IMR-90 (cell line): ENCODE measurements at regions not wholly inside any gene's neighbourhood (a gene's known extent, or its start where the extent isn't known, plus 50 kb on each side); places are given as distances from the start of the nearest gene placed in this dataset.

ENCODE experiments used
- ATAC-seq: fragments of 200-7000 bp; cut with Tn5 transposase; 2 replicates; pipeline ENCODE4 v1.9.1; 2020; ENCODE audit warnings: low read depth, mild to moderate bottlenecking, moderate library complexity
- BruUV-seq: library from RNA; stranded (reverse); fragments of 400-500 nt; replicated peaks from 2 replicates; lab custom pipeline; 2021; lab: Mats Ljungman, UMichigan
- CTCF ChIA-PET: fragments of 300-600 bp; formaldehyde crosslinking; extraction: SDS; loops from one replicate; lab custom pipeline; 2021; ENCODE audit warnings: antibody characterized with exemption; lab: Yijun Ruan, JAX
- POLR2A ChIA-PET: fragments of 300-600 bp; sonication (Branson Sonifier 250); formaldehyde crosslinking; loops from one replicate; lab custom pipeline; 2022; ENCODE audit warnings: antibody characterized with exemption; ENCODE audit not compliant: unreplicated experiment; lab: Charles Lee
- DNase-seq: peaks from one replicate; pipeline ENCODE4 v3.0.0; 2013
- H2AFZ ChIP-seq: replicated peaks from 2 replicates; pipeline ENCODE3; 2013; ENCODE audit warnings: low read length, mild to moderate bottlenecking; ENCODE audit not compliant: poor library complexity
- H2AK5ac ChIP-seq: 2 replicates; pipeline ENCODE4 v1.6.1; 2013; ENCODE audit warnings: low read depth, low read length, inconsistent platforms
- H2AK9ac ChIP-seq: replicated peaks from 2 replicates; pipeline ENCODE3; 2013; ENCODE audit warnings: mild to moderate bottlenecking, low read depth, low read length, moderate library complexity; ENCODE audit not compliant: poor library complexity
- H2BK120ac ChIP-seq: 2 replicates; pipeline ENCODE4 v1.6.1; 2013; ENCODE audit warnings: low read depth, low read length, inconsistent platforms
- H2BK15ac ChIP-seq: 3 replicates; pipeline ENCODE4 v1.6.1; 2013; ENCODE audit warnings: low read depth, low read length, inconsistent platforms
- H2BK20ac ChIP-seq: 2 replicates; pipeline ENCODE4 v1.6.1; 2013; ENCODE audit warnings: low read depth, mild to moderate bottlenecking, inconsistent platforms, low read length, moderate library complexity
- H2BK5ac ChIP-seq: 2 replicates; pipeline ENCODE4 v1.6.1; 2013; ENCODE audit warnings: mild to moderate bottlenecking, low read depth, low read length, inconsistent platforms; ENCODE audit not compliant: poor library complexity, severe bottlenecking
- H3K14ac ChIP-seq: replicated peaks from 2 replicates; pipeline ENCODE4 v1.6.1; 2013; ENCODE audit warnings: low read depth, low read length, inconsistent platforms
- H3K18ac ChIP-seq: 2 replicates; pipeline ENCODE4 v1.6.1; 2013; ENCODE audit warnings: low read depth, low read length, control low read depth
- H3K23ac ChIP-seq: 2 replicates; pipeline ENCODE4 v1.6.1; 2013; ENCODE audit warnings: low read depth, low read length, inconsistent platforms
- H3K27ac ChIP-seq: 2 replicates; pipeline ENCODE4 v1.5.1; 2013; ENCODE audit warnings: mild to moderate bottlenecking, control low read depth, low read length; ENCODE audit not compliant: insufficient read depth
- H3K27me3 ChIP-seq: 2 replicates; pipeline ENCODE4 v1.6.1; 2013; ENCODE audit warnings: low read length; ENCODE audit not compliant: control insufficient read depth, insufficient read depth
- H3K36me3 ChIP-seq: 2 replicates; pipeline ENCODE4 v1.6.1; 2013; ENCODE audit warnings: low read length, mixed read lengths; ENCODE audit not compliant: control insufficient read depth, insufficient read depth
- H3K4ac ChIP-seq: 2 replicates; pipeline ENCODE4 v1.6.1; 2013; ENCODE audit warnings: low read depth, low read length, inconsistent platforms
- H3K4me1 ChIP-seq: 2 replicates; pipeline ENCODE4 v1.6.1; 2013; ENCODE audit warnings: low read length, mixed read lengths; ENCODE audit not compliant: control insufficient read depth, insufficient read depth
- H3K4me2 ChIP-seq: 2 replicates; pipeline ENCODE4 v1.6.1; 2013; ENCODE audit warnings: low read depth, mild to moderate bottlenecking, control low read depth, low read length, moderate library complexity
- H3K4me3 ChIP-seq: 2 replicates; pipeline ENCODE4 v1.5.1; 2013; ENCODE audit warnings: low read depth, mild to moderate bottlenecking, control low read depth, low read length, moderate library complexity; ENCODE audit not compliant: insufficient read depth
- H3K56ac ChIP-seq: 2 replicates; pipeline ENCODE4 v1.6.1; 2013; ENCODE audit warnings: low read length, inconsistent platforms; ENCODE audit not compliant: insufficient read depth; ENCODE audit errors: extremely low read depth
- H3K79me1 ChIP-seq, 2 experiments: 2 replicates each; pipeline ENCODE4 v1.6.1; 2013; ENCODE audit warnings: low read length in 2 of 2, inconsistent platforms in 1 of 2, low read depth in 1 of 2
- H3K9ac ChIP-seq: 2 replicates; pipeline ENCODE4 v1.6.1; 2013; ENCODE audit warnings: low read depth, low read length, control low read depth
- H3K9me1 ChIP-seq: 2 replicates; pipeline ENCODE4 v1.6.1; 2013; ENCODE audit warnings: low read length, inconsistent platforms; ENCODE audit not compliant: insufficient read depth
- H3K9me3 ChIP-seq: 2 replicates; pipeline ENCODE4 v1.6.1; 2013; ENCODE audit warnings: low read length; ENCODE audit not compliant: control insufficient read depth, insufficient read depth
- H4K20me1 ChIP-seq: 2 replicates; pipeline ENCODE4 v1.6.1; 2013; ENCODE audit warnings: low read length, inconsistent platforms; ENCODE audit not compliant: insufficient read depth
- H4K5ac ChIP-seq: 2 replicates; pipeline ENCODE4 v1.6.1; 2013; ENCODE audit warnings: mild to moderate bottlenecking, low read depth, low read length, control low read depth
- H4K8ac ChIP-seq, 2 experiments: 2 replicates each; pipeline ENCODE4 v1.6.1; 2013; ENCODE audit warnings: low read depth in 2 of 2, low read length in 2 of 2, control low read depth in 1 of 2, inconsistent platforms in 1 of 2
- H4K91ac ChIP-seq: 2 replicates; pipeline ENCODE4 v1.6.1; 2013; ENCODE audit warnings: low read depth, low read length, inconsistent platforms; ENCODE audit not compliant: insufficient read depth
- CEBPB ChIP-seq: IDR thresholded peaks from 2 replicates; pipeline ENCODE4 v1.6.1; 2012; ENCODE audit warnings: low read depth, low read length, improper control_type of control experiment
- CHD1 ChIP-seq: IDR thresholded peaks from 2 replicates; pipeline ENCODE4 v1.6.1; 2012; ENCODE audit warnings: low read depth, low read length, improper control_type of control experiment
- ELK1 ChIP-seq: fragments of 150-350 bp; IDR thresholded peaks from 2 replicates; pipeline ENCODE4 v1.6.1; 2016; ENCODE audit warnings: low read depth, mild to moderate bottlenecking, low read length, moderate library complexity, borderline replicate concordance
- FOS ChIP-seq: fragments of 150-350 bp; IDR thresholded peaks from 2 replicates; pipeline ENCODE4 v1.6.1; 2016; ENCODE audit warnings: low read depth, low read length
- MAZ ChIP-seq: IDR thresholded peaks from 2 replicates; pipeline ENCODE4 v1.6.1; 2012; ENCODE audit warnings: low read depth, mild to moderate bottlenecking, low read length, improper control_type of control experiment, moderate library complexity, borderline replicate concordance
- MXI1 ChIP-seq: IDR thresholded peaks from 2 replicates; pipeline ENCODE4 v1.6.1; 2012; ENCODE audit warnings: low read depth, mild to moderate bottlenecking, low read length, moderate library complexity, borderline replicate concordance
- NFE2L2 ChIP-seq: fragments of 150-350 bp; IDR thresholded peaks from 2 replicates; pipeline ENCODE4 v1.6.1; 2016; ENCODE audit warnings: low read depth, mild to moderate bottlenecking, low read length
- POLR2A ChIP-seq: IDR thresholded peaks from 2 replicates; pipeline ENCODE4 v1.6.1; 2012; ENCODE audit warnings: mild to moderate bottlenecking, low read depth, low read length
- RAD21 ChIP-seq: IDR thresholded peaks from 2 replicates; pipeline ENCODE4 v1.6.1; 2012; ENCODE audit warnings: low read length, improper control_type of control experiment
- RCOR1 ChIP-seq: IDR thresholded peaks from 2 replicates; pipeline ENCODE4 v1.6.1; 2012; ENCODE audit warnings: mild to moderate bottlenecking, low read length, improper control_type of control experiment; ENCODE audit not compliant: insufficient replicate concordance
- RFX5 ChIP-seq: IDR thresholded peaks from 2 replicates; pipeline ENCODE4 v1.8.0; 2012; ENCODE audit warnings: low read depth, mild to moderate bottlenecking, low read length, moderate library complexity
- SMC3 ChIP-seq: fragments of 150-350 bp; IDR thresholded peaks from 2 replicates; pipeline ENCODE4 v1.6.1; 2016; ENCODE audit warnings: low read depth, mild to moderate bottlenecking, antibody characterized with exemption, low read length, moderate library complexity
- WGBS, 2 experiments: methylation state at CpG; one replicate each; pipeline versions ENCODE4 v1.1.5 to v1.1.7; 2013; ENCODE audit warnings: missing lambda C conversion rate in 2 of 2; ENCODE audit not compliant: insufficient read length in 1 of 2; ENCODE audit errors: extremely low coverage in 2 of 2; 5-methylcytosine and 5-hydroxymethylcytosine counted together
- dilution Hi-C: fragments of 300-500 bp; cut with HindIII; formaldehyde crosslinking; loops from one replicate; pipeline ENCODE4 v1.14.3; 2018; ENCODE audit warnings: low sequenced_read_pairs; ENCODE audit not compliant: unreplicated experiment
- in situ Hi-C: fragments of 300-500 bp; cut with MboI; formaldehyde crosslinking; loops from 3 replicates; pipeline ENCODE4 v1.14.3; 2019; ENCODE audit warnings: low sequenced_read_pairs, inconsistent platforms, mixed read lengths
- intact Hi-C: fragments of 100-400 bp; cut with micrococcal nuclease; formaldehyde crosslinking; loops from 2 replicates; pipeline ENCODE4 v1.10.0; 2022
- TF ChIP-seq, protein P1 (sequence below): fragments of 150-350 bp; IDR thresholded peaks from 2 replicates; pipeline ENCODE4 v1.6.1; 2017; ENCODE audit warnings: mild to moderate bottlenecking, antibody characterized with exemption, low read length, low read depth

DNA sequence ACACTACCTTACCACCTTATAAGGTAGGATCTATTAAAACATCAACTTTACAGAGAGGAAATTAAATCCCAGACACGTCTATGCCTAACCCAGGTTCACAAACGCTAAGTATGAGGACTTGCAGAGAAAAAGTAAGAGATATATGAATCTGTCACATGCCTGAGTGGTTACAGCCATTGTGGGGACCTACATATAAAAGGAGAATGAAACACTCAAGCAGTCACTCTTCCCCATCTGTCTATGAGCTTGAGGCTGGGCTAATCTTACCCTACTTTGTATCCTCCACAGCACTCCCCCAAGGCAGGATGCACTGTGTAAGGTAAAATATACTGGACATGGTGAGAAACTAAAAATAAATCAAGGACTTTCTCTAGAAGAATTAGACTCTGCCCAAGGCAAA lies 339.9 kb downstream of the HNRNPD start:
- CTCF ChIA-PET: no interaction called here

More for the DNA sequence above, 339.9 kb downstream of the HNRNPD start:
- Histone ChIP-seq H2AK9ac (no peak overlapping the region), H3K23ac (no peak overlapping the region), H2AK5ac (no peak overlapping the region), H3K9ac (no peak overlapping the region), H4K5ac (no peak overlapping the region), H3K27me3 (no peaks in the 10 kb centered on the region), H2BK120ac (no peak overlapping the region), H3K4me2 (no peak overlapping the region), H2AFZ (no peak overlapping the region), H3K18ac (no peak overlapping the region), H3K4me1 (no peaks in the 10 kb centered on the region), H3K14ac (no peak overlapping the region), H4K20me1 (no peaks in the 10 kb centered on the region), H3K36me3 (no peaks in the 10 kb centered on the region), H4K8ac (no peak overlapping the region), H2BK20ac (no peak overlapping the region), H3K4ac (no peak overlapping the region), H4K91ac (no peak overlapping the region), H3K27ac (no peak overlapping the region), H2BK5ac (no peak overlapping the region), H3K4me3 (no peak overlapping the region), H3K79me1 (no peaks in the 10 kb centered on the region), H3K9me1 (no peaks in the 10 kb centered on the region), H3K56ac (no peak overlapping the region), H3K9me3 (no peaks in the 10 kb centered on the region), H2BK15ac (no peak overlapping the region)
- TF ChIP-seq RAD21 (no peak), MAZ (no peak), ELK1 (no peak), SMC3 (no peak), CEBPB (no peak), NFE2L2 (no peak), FOS (no peak), RFX5 (no peak), POLR2A (no peak), RCOR1 (no peak), MXI1 (no peak), CHD1 (no peak)
- TF ChIP-seq, protein P1, sequence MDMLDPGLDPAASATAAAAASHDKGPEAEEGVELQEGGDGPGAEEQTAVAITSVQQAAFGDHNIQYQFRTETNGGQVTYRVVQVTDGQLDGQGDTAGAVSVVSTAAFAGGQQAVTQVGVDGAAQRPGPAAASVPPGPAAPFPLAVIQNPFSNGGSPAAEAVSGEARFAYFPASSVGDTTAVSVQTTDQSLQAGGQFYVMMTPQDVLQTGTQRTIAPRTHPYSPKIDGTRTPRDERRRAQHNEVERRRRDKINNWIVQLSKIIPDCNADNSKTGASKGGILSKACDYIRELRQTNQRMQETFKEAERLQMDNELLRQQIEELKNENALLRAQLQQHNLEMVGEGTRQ: no peak
- POLR2A ChIA-PET: no interaction called here
- DNase-seq (no peak), ATAC-seq (no peak)
- BruUV-seq: no TSS peak
- WGBS, 2 experiments: no CpG with 5 or more reads among the region's 2 CpGs
- dilution Hi-C loops (no loop called here), intact Hi-C loops (no loop called here), in situ Hi-C loops (no loop called here)
